NCI-H2081 (cell line): ENCODE measurements at regions not wholly inside any gene's neighbourhood (a gene's known extent, or its start where the extent isn't known, plus 50 kb on each side); places are given as distances from the start of the nearest gene placed in this dataset.
"Not testable (repeated sequence)": the region's sequence is repeated elsewhere in the genome, so short reads cannot be mapped to it uniquely, and the experiment has no call there.

ENCODE experiments used
- DNase-seq, 2 experiments: peaks; one replicate each; lab custom pipeline; 2025; lab: John Stamatoyannopoulos, UW

GRCh38 chr7:68547181-68547580, 1051.1 kb upstream of the AUTS2 start:
- no peak for DNase-seq

DNA sequence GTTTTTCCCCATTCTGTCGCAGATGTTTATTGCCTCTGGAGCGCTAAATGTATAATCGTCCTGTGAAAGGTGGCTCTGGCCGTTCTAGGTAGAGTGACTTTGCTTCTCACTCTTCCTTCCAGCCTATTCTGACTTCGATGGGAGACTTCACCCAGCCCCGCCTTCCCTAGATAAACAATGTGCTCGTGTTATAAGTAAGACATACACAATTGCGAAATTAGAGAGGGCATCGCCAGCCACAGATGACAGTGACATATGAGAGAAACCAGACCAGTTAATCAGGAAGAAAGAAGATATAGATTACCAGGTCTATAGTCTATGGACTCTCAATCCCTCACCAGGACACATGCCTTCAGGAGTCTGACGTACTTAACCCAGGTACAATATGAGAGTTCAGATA, 1050.5 kb upstream of the AUTS2 start:
- no peak for DNase-seq

- no peak for DNase-seq
Measured at GRCh38 chr7:68550027-68550426, 1048.2 kb upstream of the AUTS2 start.

GRCh38 chr7:68550635-68551034, 1047.6 kb upstream of the AUTS2 start:
- no peak for DNase-seq

DNA sequence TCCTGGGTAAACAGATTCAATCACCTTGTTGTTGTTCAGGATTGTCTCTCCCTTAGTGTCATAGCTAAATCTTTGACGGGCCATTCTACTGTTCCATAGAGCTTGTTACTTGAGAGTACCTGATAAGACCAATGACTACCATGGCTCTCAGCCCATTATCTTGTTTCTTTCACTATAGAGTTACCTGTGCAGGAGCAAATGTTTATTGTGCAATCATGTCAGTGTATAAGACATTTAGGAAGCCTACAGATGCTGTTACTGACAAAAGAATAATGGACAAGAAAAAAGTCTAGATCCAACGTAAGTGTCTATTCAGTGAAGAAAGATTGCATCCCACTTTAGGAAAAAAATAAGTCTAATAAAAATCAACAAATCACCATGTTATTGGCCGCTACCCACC, 1041.7 kb upstream of the AUTS2 start:
- no peak for DNase-seq

DNA sequence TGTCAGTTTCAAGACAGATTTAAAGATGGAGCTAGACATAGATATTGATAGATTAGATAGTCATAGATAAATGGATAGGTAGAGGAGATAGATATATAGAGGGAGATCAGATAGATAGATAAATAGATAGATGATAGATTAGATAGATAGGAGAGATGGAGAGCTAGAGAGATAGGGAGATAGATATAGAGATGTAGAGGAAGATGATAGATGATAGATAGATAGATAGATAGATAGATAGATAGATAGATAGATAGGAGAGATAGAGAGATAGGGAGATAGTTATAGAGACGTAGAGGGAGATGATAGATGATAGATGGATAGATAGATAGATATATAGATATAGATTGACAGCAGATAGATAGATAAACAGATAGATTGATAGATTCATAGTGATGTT, 1038.8 kb upstream of the AUTS2 start:
- DNase-seq = no peak

- no peak for DNase-seq
Measured at GRCh38 chr7:68562323-68562899, 1035.9 kb upstream of the AUTS2 start.

GRCh38 chr7:68564306-68565135, 1033.8 kb upstream of the AUTS2 start:
- no peak for DNase-seq

DNA sequence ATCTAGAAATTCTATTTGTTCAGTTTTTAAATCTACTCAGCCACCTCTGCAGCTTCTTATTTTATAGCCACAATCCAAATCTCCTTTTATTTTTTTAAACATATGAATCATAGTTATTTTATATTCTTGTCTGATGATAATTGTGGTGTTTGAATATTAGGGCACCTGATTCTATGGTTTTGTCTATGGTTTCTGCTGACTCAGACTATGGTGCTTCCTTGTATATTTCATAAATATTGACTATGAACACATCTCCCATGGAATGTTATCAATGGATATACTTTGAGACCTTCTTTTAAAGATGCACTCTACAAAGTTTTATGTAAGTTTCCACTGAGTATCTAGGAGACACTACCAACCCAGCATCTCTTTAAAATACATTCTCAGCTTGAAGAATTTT, 1027.0 kb upstream of the AUTS2 start:
- no peak for DNase-seq

DNA sequence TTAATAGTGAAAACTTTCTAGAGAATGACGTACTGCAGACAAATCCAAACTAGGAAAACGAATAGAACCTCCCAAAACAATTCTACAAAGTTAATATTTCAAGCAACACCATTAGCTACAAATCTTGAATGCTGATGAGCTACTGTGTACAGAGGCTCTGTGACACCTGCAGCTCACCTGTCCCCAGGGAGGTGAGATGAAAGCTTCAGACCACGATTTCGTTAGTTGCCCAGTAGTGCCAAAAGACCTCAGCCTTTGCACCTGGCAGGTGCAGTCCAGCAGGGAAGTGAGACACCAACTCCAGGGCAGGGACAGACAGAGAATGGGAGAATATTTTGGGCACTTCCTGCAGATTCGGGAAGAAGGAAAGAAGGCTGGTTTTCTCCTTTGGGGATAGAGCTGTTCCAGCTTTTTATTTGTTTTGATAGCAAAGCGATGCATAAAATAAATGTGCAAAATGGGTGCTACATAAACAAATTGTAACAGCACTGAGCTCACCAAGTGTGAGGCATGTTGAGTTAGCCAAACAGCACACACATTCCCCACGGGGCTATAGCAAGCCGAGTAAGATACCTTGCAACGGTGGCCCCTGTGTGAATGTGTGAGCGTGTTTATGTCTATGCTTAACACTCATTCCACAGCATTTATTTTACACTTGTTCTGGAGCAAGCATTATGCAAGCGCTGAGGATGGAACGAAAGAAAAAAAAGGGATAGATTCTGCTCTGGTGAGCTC, 1024.8 kb upstream of the AUTS2 start:
- peak; percentile 56 to 74 for DNase-seq

DNA sequence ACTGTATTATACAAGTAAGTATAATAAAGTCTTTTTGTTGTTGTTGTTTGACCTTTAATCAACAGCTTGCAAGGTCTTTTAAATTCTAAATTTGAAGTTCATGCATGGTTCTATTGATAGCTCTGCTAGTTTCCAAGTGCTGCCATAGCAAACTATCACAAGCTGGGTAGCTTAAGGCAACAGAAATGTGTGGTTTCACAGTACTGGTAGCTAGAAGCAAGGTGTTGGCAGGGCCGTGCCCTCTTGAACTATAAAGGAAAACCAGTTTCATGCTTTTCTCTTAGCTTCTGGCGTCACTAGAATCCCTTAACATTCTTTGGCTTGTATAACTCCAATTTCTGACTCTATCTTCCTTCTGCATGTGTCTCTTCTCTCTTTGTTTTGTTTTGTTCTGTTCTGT, 1021.9 kb upstream of the AUTS2 start:
- DNase-seq = no peak

DNA sequence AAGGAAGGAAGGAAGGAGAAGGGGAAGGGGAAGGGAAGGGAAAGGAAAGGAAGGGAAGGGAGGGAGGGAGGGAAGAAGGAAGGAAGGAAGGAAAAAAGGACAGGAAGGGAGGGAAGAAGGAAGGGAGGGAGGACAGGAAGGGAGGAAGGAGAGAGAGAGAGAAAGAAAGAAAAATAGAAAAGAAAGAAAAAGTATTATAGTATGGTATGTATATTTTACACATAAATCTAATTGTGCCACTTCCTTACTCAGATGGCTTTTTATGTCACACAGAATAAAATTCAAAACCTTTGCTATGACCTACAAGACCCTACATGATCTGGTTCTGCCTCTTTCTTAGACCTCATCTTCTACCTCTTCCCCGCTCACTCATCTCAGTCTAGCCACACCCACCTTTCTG, 1016.9 kb upstream of the AUTS2 start:
- no peak for DNase-seq

DNA sequence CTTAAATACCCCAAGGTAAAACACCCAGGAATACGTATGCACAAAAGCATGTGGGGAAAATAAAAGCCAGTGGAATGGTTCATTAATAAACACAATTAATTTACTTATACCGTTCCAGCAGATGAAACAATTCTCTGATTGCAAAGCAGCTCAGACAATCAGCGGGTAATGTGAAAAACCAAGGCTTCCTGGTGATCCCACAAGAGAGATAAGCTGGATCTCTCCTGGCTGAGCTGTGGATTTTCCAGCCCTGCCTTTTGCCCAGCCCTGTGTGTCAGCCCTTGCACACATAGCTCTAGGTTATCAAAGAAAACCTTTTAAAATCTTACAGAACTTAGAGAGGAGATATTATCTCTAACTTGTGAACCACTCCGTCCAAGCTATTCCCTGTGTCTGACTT, 1010.7 kb upstream of the AUTS2 start:
- DNase-seq = no peak

DNA sequence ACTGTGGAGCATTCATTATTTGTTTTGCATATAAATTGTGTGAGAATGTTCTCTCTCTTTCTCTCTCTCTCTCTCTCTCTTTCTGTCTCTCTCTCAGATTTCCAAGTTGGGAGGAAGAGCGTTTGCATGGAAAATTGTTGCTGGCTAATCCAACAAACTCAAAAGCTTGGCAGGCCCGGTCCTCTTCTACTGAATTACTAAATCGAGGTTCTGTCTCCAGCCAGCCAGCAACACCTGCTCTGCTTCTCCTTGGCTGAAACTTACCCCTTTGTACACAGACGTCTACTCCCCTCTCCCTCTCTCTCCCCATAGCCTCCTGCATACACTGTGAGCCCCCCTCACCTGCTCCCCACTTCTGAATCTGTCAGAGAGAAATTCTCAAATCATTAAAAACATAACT, 996.4 kb upstream of the AUTS2 start:
- DNase-seq = no peak

GRCh38 chr7:68604541-68604940, 993.7 kb upstream of the AUTS2 start:
- DNase-seq = no peak

GRCh38 chr7:68610701-68611100, 987.6 kb upstream of the AUTS2 start:
- no peak for DNase-seq

- DNase-seq = peak in 1 of 2 experiments; percentile 42
Measured at GRCh38 chr7:68613405-68613804, 984.9 kb upstream of the AUTS2 start.

DNA sequence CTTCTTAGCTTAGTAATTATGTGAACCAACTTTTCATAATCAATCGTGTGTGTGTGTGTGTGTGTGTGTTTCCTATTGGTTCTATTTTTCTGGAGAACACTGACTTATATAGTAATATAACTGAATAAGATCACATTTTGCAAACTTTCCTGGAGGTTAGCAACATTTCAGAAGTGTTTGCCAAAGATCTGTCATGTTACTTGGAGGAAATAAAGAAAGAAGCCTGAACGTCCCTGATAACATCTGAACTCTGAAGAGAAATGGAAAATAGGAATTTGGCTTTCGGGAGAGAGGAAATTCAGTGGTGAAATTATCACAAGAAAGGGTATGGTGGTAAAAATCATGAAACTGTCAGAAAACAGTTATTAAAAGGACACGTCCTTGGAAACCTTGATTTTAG, 984.4 kb upstream of the AUTS2 start:
- no peak for DNase-seq

GRCh38 chr7:68619526-68619925, 978.7 kb upstream of the AUTS2 start:
- DNase-seq = no peak

DNA sequence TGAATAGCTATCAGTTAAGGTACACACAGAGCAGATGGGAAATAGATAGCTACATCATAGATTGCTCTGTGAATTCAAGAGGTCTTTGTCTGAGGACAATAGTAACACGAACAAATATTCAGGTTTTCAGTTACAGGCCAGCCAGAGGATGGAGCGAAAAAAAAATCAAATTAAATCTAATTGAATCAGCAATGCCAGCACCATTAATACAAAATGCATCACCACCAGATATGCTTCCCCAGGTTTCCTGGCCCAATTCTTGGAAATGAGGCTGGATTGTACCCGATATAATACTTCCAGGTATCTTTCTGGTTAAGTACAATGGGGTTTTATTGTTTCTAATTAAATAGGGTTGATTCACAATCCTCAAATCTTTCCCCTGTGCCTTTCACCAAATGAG, 975.8 kb upstream of the AUTS2 start:
- DNase-seq = peak in 1 of 2 experiments; percentile 25

- DNase-seq = no peak
Measured at GRCh38 chr7:68623030-68623429, 975.2 kb upstream of the AUTS2 start.

- no peak for DNase-seq
Measured at GRCh38 chr7:68627247-68627864, 970.9 kb upstream of the AUTS2 start.

- DNase-seq = not testable (repeated sequence)
Measured at GRCh38 chr7:68630914-68631313, 967.4 kb upstream of the AUTS2 start.
